Adrenal gland (tissue), 5 donors: ENCODE measurements at regions not wholly inside any gene's neighbourhood (a gene's known extent, or its start where the extent isn't known, plus 50 kb on each side); places are given as distances from the start of the nearest gene placed in this dataset.

Experiments
- POLR2A ChIP-seq, 2 donors: fragments of 450-650 bp; IDR thresholded peaks; one replicate each; pipeline ENCODE4 v1.6.1; 2017; ENCODE audit warnings: antibody characterized with exemption in 2 of 2, mild to moderate bottlenecking in 2 of 2, moderate library complexity in 1 of 2
- TF ChIP-seq, protein P1 (sequence below), 6 experiments: fragments of 450-650 bp in 4 of 6; fragments of 200-600 bp in 2 of 6; sonication (generic) in 1 of 6; IDR thresholded peaks; 1 replicate in 5 of 6; 2 replicates in 1 of 6; pipeline versions ENCODE4 v1.5.1 to v1.8.0; 2016 to 2021; ENCODE audit warnings: antibody characterized with exemption in 6 of 6, mild to moderate bottlenecking in 2 of 6, moderate library complexity in 1 of 6
- donor health status: DM: no; HTN: no; CAD: no.

DNA sequence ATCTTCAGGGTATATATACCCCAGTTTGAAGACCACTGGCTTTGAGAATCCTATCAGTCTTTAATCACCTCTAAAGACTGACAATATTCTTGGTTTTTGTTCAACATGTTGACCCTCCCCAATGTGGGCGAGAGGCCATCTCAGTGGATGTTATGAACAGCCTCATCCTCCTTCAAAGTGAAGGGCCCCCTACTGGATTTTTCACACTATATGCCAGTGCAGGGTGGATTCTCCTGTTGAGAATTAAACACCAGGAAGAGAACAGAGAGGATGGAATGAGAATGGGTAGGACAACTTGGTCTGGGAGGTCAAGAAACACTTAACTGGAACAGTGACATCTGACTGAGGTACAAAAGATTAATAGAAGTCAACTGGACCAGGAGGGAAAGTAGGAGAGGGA lies 327.1 kb downstream of the MAFB start:
- TF ChIP-seq, protein P1, sequence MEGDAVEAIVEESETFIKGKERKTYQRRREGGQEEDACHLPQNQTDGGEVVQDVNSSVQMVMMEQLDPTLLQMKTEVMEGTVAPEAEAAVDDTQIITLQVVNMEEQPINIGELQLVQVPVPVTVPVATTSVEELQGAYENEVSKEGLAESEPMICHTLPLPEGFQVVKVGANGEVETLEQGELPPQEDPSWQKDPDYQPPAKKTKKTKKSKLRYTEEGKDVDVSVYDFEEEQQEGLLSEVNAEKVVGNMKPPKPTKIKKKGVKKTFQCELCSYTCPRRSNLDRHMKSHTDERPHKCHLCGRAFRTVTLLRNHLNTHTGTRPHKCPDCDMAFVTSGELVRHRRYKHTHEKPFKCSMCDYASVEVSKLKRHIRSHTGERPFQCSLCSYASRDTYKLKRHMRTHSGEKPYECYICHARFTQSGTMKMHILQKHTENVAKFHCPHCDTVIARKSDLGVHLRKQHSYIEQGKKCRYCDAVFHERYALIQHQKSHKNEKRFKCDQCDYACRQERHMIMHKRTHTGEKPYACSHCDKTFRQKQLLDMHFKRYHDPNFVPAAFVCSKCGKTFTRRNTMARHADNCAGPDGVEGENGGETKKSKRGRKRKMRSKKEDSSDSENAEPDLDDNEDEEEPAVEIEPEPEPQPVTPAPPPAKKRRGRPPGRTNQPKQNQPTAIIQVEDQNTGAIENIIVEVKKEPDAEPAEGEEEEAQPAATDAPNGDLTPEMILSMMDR (IDR thresholded peaks at IDR 0.05) = no peak
- no peak for TF ChIP-seq POLR2A (IDR thresholded peaks at IDR 0.05)
